LNCaP clone FGC (cell line): ENCODE measurements at regions not wholly inside any gene's neighbourhood (a gene's known extent, or its start where the extent isn't known, plus 50 kb on each side); places are given as distances from the start of the nearest gene placed in this dataset.

Experiments
- DNase-seq: peaks from one replicate; pipeline ENCODE4 v3.0.0-alpha.2; 2011; ENCODE audit warnings: low read depth
- H3K4me3 ChIP-seq: 2 replicates; pipeline ENCODE4 v1.5.1; 2011; ENCODE audit warnings: mild to moderate bottlenecking, low read depth, low read length, control low read depth
- CTCF ChIP-seq: IDR thresholded peaks from 2 replicates; pipeline ENCODE4 v1.5.1; 2012; ENCODE audit warnings: mild to moderate bottlenecking; ENCODE audit not compliant: control insufficient read depth, insufficient read depth; ENCODE audit errors: extremely low read depth

- no peak for TF ChIP-seq CTCF
- no peak for DNase-seq
- no peak overlapping the region for H3K4me3 ChIP-seq
Measured at GRCh38 chr16:86697715-86698114, 119.4 kb downstream of the FOXL1 start.

DNA sequence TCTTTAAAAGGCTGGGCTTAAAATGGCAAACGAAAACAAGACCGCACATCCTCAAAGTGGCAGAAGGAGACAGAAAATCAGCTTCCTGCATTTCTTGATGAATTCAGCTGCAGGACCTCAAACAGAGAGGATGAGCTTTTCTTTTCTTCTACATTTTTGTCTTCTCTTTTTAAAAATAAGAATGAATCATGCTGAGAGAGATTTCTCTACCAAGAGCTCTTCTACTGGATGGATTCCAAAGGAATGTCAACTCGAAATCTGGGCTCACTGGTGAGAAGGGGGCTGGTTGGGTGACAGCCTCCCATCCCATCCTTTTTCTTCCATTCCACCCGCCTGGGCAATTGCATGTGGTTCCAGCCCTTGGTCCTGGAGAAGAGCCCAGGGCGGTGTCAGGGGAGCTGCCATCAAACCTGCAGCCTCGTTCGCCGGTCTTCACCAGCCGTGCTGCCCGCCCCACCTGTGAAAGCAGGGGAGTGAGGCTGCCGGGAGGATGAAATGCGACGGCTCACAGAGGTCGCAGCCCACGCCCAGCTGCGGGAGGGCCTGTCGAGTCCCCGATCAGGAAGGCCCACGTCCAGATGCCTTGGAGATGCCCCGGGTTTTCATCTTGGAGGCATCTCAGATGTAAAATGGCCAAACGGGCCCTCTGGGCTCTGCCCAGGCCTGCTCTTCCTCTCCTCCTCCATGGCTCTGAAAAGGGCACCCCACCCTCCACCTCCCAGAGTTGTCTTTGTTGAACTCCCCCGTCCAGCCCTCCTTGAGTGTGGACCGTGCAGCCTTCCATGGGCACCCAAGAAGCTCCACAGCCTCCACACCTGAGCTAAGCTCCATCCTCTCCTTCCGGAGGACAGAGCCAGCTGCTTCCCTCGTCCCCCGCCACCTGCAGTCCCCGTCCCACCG, 121.9 kb downstream of the FOXL1 start:
- no peak for DNase-seq
- no peak for TF ChIP-seq CTCF
- no peak overlapping the region for H3K4me3 ChIP-seq

- TF ChIP-seq CTCF, result no peak
- DNase-seq, result no peak
- no peak overlapping the region for H3K4me3 ChIP-seq
Measured at GRCh38 chr16:86701286-86701975, 123.1 kb downstream of the FOXL1 start.

GRCh38 chr16:86702824-86703588, 124.7 kb downstream of the FOXL1 start:
- no peak for TF ChIP-seq CTCF
- no peak for DNase-seq
- H3K4me3 ChIP-seq, result no peak overlapping the region

DNA sequence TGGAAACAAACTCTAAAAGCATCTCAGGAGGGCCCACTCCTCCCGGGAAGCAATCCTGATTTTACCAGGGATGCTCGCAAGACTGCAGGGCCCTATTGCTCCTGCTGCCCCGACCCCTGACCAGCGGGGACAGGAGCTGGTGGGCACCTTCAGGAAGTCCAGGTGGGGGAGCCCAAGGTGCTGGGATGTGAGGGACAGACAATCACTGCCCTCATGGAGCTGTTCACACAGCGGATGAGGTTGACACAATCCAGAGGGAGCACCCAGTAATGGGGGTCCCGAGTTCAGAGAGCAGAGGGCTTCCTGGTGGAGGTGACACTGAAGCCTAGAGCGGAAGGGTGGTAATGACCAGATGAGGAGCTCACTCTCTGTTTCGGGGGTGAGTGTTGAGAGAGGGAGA, 126.2 kb downstream of the FOXL1 start:
- no peak for DNase-seq
- no peak for TF ChIP-seq CTCF
- H3K4me3 ChIP-seq, result no peak overlapping the region

DNA sequence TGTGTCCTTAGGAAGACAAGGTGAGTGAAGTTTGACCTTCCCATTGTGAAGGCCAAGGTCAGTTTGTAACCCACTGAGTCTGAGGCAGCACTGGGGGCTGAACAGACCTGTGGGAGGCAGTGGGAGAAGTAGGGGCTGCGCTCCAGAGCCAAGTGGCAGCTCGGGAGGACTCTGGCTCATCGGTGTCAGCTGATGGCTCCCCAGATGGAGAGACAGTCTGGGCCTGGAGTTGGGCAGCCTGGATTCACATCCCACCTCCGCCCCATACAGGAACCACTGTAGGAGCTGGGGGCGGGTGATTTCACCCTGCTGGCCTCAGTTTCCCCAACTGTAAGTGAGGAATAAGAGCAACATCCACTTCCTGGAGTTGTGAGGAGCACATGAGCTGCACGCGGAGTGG, 128.4 kb downstream of the FOXL1 start:
- TF ChIP-seq CTCF, result no peak
- H3K4me3 ChIP-seq, result no peak overlapping the region
- DNase-seq, result no peak
